Parathyroid adenoma (tissue), 2 donors: ENCODE measurements at regions not wholly inside any gene's neighbourhood (a gene's known extent, or its start where the extent isn't known, plus 50 kb on each side); places are given as distances from the start of the nearest gene placed in this dataset.

Experiments
- H2AFZ ChIP-seq: fragments of 300-600 bp; sonication (generic); one replicate; pipeline ENCODE4 v1.7.0; 2017; ENCODE audit warnings: antibody characterized with exemption, mild to moderate bottlenecking
- H3K27ac ChIP-seq: fragments of 300-600 bp; sonication (generic); one replicate; pipeline ENCODE4 v1.7.0; 2017
- H3K27me3 ChIP-seq: fragments of 300-600 bp; sonication (generic); one replicate; pipeline ENCODE4 v1.7.0; 2017; ENCODE audit warnings: low read length; ENCODE audit not compliant: control insufficient read depth, insufficient read depth
- H3K36me3 ChIP-seq: fragments of 300-600 bp; sonication (generic); one replicate; pipeline ENCODE4 v1.7.0; 2017; ENCODE audit warnings: low read length; ENCODE audit not compliant: control insufficient read depth, insufficient read depth
- H3K4me1 ChIP-seq: fragments of 300-600 bp; sonication (generic); one replicate; pipeline ENCODE4 v1.7.0; 2017; ENCODE audit warnings: control low read depth
- H3K4me2 ChIP-seq: fragments of 300-600 bp; sonication (generic); one replicate; pipeline ENCODE4 v1.7.0; 2017; ENCODE audit warnings: low read length
- H3K4me3 ChIP-seq: fragments of 300-600 bp; sonication (generic); one replicate; pipeline ENCODE4 v1.7.0; 2017; ENCODE audit warnings: low read depth, low read length
- H3K79me2 ChIP-seq: fragments of 300-600 bp; sonication (generic); one replicate; pipeline ENCODE4 v1.7.0; 2017; ENCODE audit warnings: control low read depth
- H3K9ac ChIP-seq: fragments of 300-600 bp; sonication (generic); one replicate; pipeline ENCODE4 v1.7.0; 2017; ENCODE audit warnings: mild to moderate bottlenecking
- H3K9me3 ChIP-seq: fragments of 300-600 bp; sonication (generic); one replicate; pipeline ENCODE4 v1.7.0; 2017; ENCODE audit warnings: low read length; ENCODE audit not compliant: control insufficient read depth
- TF ChIP-seq, protein P1 (sequence below): fragments of 300-600 bp; sonication (generic); IDR thresholded peaks from one replicate; pipeline ENCODE4 v1.7.0; 2017; ENCODE audit warnings: antibody characterized with exemption, mild to moderate bottlenecking
- donor health status: primary hyperparathyroidism.

DNA sequence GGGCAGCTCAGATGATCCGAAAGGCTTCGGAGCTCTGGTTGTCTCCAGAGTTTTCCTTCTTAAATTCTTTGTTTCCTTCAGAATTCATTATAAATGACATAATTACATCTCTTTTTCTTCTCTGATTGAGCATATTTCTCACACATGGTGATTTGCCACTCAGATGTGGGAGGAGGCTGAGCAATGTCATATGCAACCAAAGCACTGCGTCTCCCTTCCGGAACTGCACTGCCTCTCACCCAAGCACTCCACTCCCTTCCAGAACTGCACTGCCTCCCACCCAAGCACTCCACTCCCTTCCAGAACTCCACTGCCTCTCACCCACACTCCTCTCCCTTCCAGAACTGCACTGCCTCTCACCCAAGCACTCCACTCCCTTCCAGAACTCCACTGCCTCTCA is 131.5 kb downstream of the SALL1 start:
- no peaks in the 10 kb centered on the region for H3K27me3 ChIP-seq
- no peaks in the 10 kb centered on the region for H3K4me1 ChIP-seq

DNA sequence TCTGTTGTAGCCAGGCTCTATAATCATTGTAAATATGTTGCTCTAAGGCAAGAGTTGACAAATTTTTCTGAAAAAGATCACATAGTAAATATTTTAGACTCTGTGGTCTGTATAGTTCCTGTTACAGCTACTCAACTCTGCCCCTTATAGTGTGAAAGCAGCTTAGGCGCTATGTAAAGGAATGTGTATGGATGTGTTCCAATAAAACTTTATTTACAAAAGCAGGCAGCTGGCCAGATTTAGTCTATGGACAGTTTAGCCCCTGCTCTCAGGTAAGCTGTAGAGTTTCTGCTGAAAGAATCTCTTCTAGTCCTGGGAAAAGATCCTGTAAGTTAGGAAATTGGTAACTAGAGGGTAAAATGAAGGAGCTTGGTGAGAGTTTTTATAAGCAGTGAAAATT is 133.1 kb downstream of the SALL1 start:
- Histone ChIP-seq H3K27ac (no peak overlapping the region), H2AFZ (no peak overlapping the region), H3K79me2 (no peaks in the 10 kb centered on the region), H3K4me1 (peaks cover 8% of the 10 kb centered on the region), H3K9ac (no peak overlapping the region), H3K4me3 (no peak overlapping the region), H3K4me2 (no peak overlapping the region), H3K9me3 (no peaks in the 10 kb centered on the region), H3K27me3 (no peaks in the 10 kb centered on the region), H3K36me3 (no peaks in the 10 kb centered on the region)
- TF ChIP-seq, protein P1, sequence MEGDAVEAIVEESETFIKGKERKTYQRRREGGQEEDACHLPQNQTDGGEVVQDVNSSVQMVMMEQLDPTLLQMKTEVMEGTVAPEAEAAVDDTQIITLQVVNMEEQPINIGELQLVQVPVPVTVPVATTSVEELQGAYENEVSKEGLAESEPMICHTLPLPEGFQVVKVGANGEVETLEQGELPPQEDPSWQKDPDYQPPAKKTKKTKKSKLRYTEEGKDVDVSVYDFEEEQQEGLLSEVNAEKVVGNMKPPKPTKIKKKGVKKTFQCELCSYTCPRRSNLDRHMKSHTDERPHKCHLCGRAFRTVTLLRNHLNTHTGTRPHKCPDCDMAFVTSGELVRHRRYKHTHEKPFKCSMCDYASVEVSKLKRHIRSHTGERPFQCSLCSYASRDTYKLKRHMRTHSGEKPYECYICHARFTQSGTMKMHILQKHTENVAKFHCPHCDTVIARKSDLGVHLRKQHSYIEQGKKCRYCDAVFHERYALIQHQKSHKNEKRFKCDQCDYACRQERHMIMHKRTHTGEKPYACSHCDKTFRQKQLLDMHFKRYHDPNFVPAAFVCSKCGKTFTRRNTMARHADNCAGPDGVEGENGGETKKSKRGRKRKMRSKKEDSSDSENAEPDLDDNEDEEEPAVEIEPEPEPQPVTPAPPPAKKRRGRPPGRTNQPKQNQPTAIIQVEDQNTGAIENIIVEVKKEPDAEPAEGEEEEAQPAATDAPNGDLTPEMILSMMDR, result no peak

More for the DNA sequence above, 131.5 kb downstream of the SALL1 start:
- Histone ChIP-seq H3K9ac (no peak overlapping the region), H3K79me2 (no peaks in the 10 kb centered on the region), H3K4me3 (no peak overlapping the region), H3K27ac (no peak overlapping the region), H3K9me3 (no peaks in the 10 kb centered on the region), H3K36me3 (no peaks in the 10 kb centered on the region), H3K4me2 (no peak overlapping the region), H2AFZ (no peak overlapping the region)
- TF ChIP-seq, protein P1, result no peak

DNA sequence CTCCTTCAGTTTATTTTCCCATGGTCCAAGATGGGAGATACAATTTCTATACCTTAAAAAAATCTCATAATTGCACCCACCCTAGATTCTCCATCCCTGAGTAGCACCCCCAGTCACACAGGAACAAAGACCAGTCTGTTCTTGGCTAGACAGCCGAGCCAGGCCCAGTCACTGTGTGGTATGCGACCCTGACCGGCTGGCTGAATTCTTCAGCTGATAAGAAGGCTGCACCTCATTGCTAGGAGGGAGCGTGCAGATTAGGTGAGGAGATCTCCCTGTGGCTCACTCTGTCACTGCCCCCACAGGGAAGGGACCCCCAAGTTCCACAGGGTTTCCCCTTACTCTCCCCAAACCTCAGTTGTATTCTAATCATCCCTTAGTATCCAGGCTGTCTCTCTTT is 138.7 kb downstream of the SALL1 start:
- H3K9me3 ChIP-seq, result no peaks in the 10 kb centered on the region
- H3K27me3 ChIP-seq, result no peaks in the 10 kb centered on the region
- no peak overlapping the region for H2AFZ ChIP-seq
- H3K79me2 ChIP-seq, result no peaks in the 10 kb centered on the region
- H3K36me3 ChIP-seq, result no peaks in the 10 kb centered on the region
- H3K27ac ChIP-seq, result no peak overlapping the region
- H3K4me1 ChIP-seq, result peaks cover 16% of the 10 kb centered on the region
- no peak overlapping the region for H3K9ac ChIP-seq
- H3K4me2 ChIP-seq, result no peak overlapping the region
- TF ChIP-seq, protein P1, result no peak
- no peak overlapping the region for H3K4me3 ChIP-seq

DNA sequence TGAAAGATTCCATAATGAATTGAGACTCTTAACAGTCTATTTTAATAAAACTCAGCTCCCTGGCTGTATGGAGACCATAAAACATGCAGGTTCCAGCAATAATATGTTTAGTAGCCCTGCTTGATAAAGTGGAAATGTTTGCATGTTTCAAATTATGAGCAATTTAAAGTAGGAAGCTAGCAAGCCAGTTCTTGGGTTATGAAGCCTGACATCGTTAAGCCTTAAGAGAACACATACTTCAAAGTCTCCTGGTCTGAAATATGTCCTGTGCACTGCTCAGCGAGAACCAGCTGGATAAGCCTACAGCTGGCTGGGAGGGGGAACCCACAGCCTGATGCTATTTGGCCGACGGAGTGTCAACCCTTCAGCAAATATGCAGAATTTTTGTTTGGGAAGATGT is 140.3 kb downstream of the SALL1 start:
- Histone ChIP-seq H3K27me3 (no peaks in the 10 kb centered on the region), H3K4me1 (peaks cover 16% of the 10 kb centered on the region), H3K9me3 (no peaks in the 10 kb centered on the region), H3K4me3 (no peak overlapping the region), H3K9ac (no peak overlapping the region), H3K79me2 (no peaks in the 10 kb centered on the region), H3K36me3 (no peaks in the 10 kb centered on the region), H3K4me2 (no peak overlapping the region), H2AFZ (no peak overlapping the region), H3K27ac (no peak overlapping the region)
- TF ChIP-seq, protein P1, result no peak

DNA sequence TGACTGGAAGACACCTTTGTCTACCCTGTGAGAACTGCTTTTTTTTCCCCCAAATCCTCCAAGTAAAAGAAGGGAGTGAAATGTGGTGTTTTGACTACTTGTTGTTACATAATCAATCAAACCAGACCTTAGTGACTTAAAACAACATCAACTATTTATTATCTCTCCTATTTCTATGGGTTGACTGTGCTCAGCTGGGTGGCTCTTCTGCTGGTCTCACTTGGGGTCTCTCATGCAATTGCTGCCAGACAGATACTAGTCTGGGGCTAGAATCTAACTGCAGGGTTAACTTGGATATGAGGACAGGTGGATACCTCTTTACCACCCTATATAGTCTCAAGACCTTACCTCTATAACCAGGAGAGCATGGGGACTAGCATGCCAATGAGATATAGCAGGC is 141.3 kb downstream of the SALL1 start:
- Histone ChIP-seq H3K9ac (no peak overlapping the region), H3K4me3 (no peak overlapping the region), H3K27me3 (no peaks in the 10 kb centered on the region), H2AFZ (no peak overlapping the region), H3K4me2 (no peak overlapping the region), H3K9me3 (no peaks in the 10 kb centered on the region), H3K79me2 (no peaks in the 10 kb centered on the region), H3K27ac (no peak overlapping the region), H3K36me3 (no peaks in the 10 kb centered on the region), H3K4me1 (peaks cover 16% of the 10 kb centered on the region)
- TF ChIP-seq, protein P1, result no peak
